Dermis microvascular lymphatic vessel endothelial cell (primary cell): ENCODE measurements at regions not wholly inside any gene's neighbourhood (a gene's known extent, or its start where the extent isn't known, plus 50 kb on each side); places are given as distances from the start of the nearest gene placed in this dataset.
A peak's percentile ranks its signal among the peaks of the same experiment; 100 is the strongest.
"Not testable (repeated sequence)": the region's sequence is repeated elsewhere in the genome, so short reads cannot be mapped to it uniquely, and the experiment has no call there.

Experiments used
- DNase-seq, 2 donors: peaks; one replicate each; pipeline versions ENCODE4 v3.0.0 to v3.0.0-alpha.2; 2010; ENCODE audit warnings: low read depth in 2 of 2

DNA sequence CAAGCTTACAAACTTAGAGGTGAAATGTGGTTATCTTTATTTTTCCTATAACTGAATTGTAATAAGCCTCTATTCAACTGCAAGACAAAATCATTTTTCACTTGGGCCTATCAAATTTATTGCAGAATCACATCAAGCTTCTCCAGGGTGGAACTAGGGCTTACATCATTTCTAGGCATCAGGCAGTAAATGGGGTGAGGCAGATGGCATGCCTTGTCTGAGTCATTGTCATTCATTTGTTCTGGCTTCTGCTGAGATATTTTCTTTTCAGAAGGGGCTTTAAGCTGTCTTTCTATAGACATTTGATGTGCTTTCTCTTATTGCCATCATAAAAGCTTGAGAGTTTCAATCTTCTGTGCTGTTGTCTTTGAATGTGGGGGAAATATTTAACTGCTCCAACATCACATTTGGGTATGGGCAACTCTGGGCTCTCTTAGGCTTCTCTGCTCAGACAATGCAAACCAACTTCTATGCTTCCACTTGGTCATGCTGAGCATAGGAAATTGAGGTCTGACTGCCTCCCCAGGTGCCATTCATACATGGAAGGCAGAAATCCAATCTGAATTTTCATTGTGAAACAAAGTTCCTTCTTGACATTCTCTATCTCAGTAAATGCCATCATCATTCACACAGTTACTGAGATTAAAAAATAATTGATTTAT lies 225.8 kb upstream of the GIMD1 start:
- DNase-seq: no peak

DNA sequence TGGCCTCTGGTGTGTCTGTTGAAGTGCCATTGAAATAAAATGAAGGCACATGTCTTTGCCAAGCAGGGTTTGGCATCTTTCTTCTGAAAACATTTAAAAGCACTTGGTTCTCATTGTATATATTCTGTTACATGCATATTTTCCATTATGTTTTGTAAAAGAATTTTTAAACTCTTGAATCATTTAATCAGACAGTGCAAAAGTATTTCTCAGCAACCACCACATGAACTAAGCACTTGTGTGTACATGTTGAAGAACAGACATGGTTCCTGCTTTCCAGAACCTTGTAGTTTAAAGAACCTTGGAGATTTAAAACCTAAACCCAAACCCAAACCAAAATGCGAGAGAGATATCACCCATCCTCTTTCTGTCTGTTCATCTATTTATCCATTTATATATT lies 220.3 kb upstream of the GIMD1 start:
- DNase-seq: no peak

DNA sequence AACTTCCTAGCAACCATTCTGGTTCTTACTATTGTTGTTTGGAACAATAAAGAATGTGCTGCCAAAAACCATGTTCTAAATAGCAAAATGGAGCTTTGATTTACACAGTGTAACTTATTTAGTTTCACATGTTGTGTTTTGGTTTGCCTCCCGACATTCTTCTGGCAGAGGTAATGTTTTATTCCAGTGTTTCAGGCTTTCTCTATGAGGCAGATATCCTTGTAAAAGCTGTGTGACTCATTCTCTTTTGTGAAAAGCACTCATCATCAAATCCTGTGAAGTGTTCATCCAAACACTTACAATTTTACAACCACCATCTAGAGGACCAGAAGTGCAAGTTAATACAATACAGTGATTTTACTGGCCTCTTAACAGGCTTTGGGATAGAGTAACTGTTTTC lies 219.0 kb upstream of the GIMD1 start:
- DNase-seq: peak in 1 of 2 donors; percentile 81

DNA sequence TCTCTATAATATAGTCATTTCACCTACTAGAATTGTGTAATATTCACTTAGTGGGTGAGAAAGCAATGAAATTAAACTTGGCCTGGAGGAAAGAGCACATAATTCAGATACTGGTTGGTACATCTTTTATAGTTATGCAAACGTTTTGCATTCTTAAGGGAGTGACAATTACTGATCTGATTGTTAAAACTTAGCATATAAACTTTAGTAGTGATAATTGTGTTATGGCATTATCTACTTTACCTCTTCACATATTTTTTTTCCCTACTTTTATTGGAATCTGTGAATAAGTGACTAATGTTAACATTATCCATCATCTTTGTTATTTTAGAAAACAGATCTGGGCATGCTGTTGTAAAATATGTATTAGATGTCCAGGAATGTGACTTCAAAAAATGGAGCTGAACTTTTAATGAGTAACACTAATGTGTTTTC lies 217.4 kb upstream of the GIMD1 start:
- no peak for DNase-seq

DNA sequence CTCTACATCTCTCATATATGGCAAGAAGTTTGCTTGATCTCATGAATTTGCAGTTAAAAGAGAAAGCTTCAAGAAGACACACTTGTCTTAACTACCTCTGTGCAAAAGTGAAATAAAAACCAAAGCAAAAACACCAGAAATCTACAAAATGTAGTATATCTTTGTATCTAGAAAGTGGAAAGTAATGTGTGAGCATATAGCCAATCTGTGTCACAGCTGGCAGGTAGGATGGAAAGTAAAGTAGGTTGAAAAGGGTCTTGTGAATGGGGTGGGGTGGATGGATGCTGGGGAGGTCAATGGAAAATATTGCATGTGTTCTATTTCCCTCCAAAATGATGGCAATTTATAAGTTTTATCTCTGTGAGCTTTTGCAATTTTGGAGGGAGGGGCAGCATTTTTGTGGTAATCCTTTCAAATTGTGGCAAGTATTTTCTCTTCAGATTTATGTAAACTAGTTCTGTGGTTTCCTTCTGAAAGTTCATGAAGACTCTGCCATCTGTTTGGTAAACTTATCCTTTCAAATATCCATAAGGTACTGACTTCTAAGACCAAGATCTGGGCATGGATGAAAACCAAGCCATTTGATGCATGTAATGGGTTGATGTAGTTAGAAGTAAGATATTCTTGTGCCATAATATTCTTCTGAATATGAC lies 215.9 kb upstream of the GIMD1 start:
- no peak for DNase-seq

DNA sequence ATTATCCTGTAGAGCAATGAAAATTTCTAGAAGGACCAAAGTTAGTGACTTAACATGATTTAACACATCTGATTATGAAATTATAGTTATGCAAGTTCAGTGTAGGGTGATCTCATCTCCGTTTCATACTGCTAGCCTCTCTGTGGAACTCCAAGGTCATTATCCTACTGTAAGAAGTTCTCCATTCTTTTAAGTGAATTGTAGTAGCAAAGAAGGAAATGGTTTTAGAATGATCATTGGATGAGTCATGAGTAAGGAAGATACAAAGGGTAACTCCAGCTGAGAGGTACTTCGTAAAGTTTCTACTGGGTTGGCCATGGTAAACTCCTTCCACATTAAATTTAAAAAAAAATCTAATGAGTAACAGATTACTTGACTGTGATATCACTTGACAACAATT lies 215.0 kb upstream of the GIMD1 start:
- peak in 1 of 2 donors; percentile 65 for DNase-seq

DNA sequence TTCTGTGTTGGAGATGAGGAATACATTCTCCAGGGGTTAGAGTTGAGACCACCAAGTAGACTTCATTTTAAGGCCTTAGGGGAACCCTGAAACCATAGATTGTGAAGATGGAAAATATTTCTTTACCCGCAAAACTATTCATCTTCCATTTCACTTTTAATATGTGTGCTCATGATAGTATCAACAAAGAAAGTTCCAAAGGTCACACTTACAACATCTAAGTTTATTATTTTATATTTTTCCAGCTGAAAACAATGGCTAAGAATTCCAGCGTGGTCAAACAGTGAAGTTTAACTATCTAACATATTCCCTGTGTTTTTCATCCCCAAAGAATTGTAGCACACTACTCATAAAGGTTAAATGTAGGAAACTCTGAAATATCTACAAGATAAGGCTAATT lies 214.5 kb upstream of the GIMD1 start:
- no peak for DNase-seq

DNA sequence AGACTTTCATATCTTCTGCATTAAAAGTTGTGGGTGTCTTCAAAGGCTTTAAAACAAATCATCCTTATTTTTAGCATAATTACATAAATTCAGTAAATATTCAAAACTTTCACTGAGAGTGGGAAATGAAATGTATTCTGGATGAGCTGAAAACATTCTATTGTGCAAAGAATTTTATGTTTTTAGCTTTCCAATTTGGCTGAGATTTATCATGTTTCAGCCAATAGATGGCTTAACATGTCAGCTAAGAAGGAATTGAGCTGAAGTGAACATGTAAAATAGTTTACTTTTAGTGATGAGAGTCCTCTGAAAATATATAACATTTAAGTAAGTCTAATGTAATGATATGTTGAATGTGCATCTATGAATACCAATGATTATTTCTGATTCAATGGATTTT lies 213.5 kb upstream of the GIMD1 start:
- no peak for DNase-seq

DNA sequence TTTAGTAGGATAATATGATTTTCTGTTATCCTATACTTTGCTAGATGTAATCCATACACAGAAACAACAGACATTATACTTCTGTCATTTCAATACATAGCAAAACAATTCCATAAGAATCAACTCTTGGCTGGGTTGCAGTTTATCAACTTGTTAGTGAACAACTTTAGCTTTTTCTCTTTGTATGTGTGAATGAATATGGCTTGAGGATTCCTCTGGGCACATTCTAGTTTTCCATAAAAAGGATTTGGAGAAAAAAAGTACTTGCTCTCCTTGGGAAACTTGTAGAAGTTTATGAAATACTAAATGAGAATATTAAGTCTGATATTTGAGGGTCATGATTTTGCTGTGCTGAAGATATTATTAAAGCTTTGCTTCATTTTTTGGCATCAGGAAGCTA lies 210.7 kb upstream of the GIMD1 start:
- DNase-seq: no peak

DNA sequence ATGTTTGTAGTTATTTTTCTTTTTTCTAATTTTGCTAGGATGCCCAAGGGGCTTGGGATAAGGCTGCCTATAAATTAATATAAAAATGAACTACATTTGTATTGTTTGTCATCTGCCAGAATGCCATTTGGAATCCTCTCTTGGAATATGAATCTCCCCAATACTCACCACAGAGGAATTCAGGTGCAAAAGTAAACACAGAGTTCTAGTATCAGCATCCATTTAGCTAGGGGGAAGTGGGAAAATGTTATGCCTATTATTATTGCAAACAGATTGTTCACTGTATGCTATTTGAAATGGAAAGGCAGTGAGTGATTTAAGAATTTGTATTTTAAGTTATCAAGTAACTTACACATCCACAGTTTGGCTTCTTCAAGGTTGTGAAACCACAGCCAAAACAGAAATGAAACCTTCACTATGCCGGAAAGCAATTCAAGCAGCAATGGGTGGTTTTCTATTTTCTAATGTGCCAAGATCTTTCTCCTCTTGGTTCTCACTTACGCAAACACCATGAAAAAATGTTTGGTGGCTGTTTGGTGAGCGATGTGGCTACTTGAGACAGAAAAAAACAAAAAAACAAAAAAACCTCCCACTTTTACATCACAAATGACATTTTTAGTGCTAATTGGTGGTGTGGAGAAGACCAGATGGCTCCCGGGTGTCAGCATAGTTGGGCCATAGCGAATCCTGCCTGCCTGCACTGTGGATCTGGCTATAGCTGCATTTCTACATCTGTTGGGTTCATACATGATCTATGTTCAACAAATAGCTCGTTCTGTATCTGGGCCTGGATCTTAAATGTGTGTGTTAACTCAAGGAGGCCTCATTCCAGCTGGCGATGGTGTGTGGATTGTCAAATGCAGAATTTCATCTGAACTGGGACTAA lies 200.8 kb upstream of the GIMD1 start:
- DNase-seq: no peak

DNA sequence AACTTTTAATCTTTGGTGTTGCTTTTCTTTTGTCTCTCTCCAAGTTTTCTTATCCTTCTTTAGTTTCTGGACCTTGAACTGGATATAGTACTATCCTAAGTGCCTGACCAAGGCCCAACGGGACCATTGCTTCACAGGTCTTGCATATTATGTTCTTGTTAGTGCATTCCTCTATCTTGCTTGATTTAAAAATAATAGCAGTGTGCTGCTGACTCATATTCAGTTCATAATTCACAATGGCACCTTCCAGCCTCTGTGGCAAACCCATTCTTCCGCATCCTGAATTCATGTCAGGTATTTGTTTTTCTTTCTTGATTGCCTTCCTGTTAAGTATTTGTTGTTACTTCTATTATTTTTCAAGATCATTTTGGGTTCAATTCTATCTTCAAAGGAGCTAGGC lies 197.1 kb upstream of the GIMD1 start:
- peak in 1 of 2 donors; percentile 71 for DNase-seq

DNA sequence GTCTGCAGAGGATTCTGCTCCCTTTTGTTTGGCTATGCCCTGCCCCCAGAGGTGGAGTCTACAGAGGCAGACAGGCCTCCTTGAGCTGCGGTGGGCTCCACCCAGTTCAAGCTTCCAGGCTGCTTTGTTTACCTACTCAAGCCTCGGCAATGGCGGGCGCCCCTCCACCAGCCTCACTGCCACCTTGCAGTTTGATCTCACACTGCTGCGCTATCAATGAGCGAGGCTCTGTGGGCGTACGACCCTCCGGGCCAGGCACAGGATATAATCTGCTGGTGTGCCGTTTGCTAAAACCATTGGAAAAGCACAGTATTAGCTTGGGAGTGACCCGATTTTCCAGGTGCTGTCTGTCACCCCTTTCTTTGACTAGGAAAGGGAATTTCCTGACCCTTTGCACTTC lies 195.1 kb upstream of the GIMD1 start:
- not testable (repeated sequence) for DNase-seq

DNA sequence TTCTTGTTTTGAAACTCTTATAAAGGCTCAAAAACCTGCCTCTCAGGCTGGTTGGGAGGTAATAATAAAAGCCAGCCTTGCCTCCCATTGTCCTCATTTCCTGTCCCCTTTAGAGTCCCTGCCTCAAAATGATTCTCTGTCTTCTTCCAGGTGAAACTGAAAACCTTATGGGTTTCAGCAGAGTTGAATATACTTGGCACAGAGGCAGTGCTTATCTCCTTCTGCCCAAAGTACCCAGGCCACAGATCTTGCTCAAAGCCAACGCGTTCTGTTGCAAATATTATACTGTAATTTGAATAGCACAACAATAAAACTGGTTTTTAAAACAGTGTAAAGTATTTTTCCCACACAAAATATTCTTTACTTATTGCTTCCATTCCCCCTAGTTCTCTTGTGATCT lies 183.1 kb upstream of the GIMD1 start:
- no peak for DNase-seq

DNA sequence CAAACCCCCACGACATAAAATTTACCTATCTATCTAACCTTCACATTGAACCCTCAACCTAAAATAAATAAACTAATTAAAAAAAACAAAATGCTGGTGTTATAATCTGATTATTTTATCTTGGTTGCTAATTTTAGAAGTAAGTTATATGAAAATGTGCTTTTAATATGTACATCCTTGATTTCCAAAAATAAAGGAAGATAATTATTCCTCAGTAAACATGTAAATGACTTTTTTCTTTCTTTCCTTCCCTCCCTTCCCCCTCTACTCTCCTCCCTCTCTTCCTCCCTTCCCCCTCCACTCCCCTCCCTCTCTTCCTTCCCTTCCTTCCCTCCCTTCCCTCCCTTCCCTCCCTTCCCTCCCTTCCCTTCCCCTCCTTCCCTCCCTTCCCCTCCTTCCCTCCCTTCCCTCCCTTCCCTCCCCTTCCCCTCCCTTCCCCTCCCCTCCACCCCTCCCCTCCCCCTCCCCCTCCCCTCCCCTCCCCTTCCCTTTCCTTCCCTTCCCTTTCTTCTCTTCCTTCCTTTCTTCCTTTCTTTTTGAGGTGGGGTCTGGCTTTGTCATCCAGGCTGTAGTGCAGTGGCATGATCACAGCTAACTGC lies 180.0 kb upstream of the GIMD1 start:
- DNase-seq: no peak

DNA sequence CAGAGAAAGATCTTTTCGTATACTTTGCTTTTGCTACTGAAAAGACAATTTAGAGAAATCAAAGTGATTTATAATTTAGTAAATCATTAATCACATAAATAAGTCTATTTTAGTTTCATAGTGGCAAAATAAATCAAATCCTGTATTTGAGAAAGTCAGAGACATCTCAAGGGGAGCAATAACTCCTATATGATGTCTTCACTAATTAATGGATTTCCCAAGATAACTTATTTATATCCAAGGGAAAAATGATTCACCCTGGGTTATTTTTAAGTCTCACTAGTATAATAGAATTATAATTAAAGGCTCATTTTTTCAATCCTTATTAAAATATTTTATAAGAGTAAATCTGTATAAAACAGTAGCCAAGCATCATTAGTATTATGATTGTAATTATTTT lies 177.8 kb upstream of the GIMD1 start:
- no peak for DNase-seq

DNA sequence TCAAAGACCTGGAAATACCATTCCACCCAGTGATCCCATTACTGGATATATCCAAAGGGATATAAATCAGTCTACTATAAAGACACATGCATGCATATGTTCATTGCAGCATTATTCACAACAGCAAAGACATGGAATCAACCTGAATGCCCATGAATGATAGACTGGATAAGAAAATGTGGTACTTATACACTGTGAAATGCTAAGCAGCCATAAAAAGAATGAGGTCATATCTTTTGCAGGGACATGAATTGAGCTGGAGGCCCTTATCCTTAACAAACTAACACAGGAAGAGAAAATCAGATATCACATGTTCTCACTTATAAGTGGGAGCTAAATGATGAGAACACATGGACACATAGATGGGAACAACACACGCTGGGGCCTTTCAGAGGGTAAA lies 174.0 kb upstream of the GIMD1 start:
- DNase-seq: not testable (repeated sequence)

DNA sequence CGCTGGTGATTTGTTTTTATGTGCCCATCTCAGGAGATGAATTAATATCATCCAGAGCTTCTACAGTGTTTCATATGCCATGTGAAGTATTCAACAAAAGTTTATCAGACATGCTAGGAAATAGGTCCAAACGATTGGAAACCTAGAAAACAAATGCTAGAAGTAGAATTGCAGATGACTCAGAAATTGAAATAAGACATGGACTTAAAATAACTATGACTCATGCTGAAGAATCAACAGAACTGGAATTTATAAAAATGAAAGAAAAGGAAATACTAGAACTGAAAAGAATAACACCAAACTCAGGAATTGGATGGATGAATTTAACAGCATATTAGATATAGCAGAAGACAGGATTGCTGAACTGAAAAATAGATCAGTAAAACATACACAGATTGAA lies 172.7 kb upstream of the GIMD1 start:
- peak in 1 of 2 donors; percentile 40 for DNase-seq

DNA sequence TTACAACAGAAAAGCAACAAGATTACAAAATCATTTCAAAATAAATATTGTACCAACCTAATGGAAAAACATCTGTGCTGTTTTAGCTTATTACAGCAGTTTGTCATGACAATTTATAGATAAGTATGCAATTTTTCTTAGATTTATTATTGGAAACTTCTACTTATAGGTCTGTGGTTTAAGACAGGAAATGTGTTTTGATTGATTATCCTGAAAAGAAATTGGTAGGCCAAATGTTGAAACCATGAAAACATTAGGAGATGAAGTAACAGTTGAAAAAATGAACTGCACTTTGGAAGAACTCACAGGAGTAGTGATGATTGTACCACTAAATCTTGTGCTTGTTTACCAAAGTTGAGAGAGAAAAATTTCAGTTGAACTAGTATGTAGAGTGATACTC lies 162.2 kb upstream of the GIMD1 start:
- no peak for DNase-seq

DNA sequence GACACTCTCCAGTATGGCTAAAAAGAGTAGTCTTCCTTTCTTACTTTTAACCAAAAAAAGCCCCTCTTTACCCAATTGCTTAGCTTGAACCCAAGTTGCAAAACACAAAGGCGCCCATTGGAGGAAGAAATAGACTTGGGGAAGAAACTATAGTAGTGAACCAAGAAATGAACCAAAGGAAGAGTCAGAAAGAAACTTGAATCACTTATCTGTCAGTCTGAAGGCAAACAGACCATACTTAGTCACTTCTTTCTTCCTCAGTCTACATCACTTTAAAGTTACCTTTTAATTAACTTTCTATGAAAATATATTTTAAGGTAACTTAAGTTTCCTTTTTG lies 161.4 kb upstream of the GIMD1 start:
- DNase-seq: no peak

DNA sequence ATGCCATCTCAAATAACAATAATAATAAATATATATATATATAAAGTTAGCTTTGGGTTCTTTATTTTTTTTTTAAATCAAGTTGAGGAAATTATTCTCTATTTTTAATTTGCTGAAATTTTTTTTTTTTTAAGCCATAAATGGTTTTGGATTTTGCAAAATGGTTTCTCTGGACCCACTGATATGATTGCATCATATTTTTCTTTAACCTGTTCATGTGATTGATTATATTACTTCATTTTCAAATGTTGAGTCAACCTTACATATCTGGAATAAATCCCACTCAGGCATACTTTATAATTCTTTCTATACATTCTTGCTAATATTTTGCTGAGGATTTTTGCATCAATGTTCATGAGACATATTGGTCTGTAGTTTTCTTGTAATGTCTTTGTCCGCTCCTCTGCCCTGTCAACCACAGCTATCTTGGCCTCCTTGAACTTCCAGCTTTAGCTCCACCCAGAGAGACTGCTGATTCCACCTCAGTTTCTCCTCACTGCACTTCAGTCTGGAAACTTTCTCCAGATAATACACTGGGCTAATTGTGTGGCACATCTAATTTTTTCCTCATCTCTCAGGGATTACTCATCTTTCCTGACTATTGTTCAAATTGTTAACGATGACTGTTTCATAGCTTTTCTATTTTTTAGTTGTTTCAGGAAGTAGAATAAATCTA lies 160.9 kb upstream of the GIMD1 start:
- peak; percentile 9 to 57 for DNase-seq

DNA sequence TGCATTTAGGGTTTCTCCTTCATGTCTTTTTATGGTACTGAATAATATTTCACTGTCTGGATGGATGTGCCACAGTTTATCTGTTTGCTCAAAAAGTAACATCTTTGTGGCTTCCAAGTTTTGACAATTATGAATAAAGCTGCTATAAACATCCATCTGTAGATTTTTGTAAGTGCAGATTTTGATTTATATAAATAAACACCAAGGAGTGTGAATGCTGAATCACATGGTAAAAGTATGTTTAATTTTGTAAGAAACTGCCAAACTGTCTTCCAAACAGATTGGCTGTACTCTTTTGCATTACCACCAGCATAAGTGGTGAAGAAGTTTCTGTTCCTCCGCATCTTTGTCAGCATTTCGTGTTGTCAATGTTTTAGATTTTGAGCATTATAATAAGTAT lies 158.7 kb upstream of the GIMD1 start:
- no peak for DNase-seq

DNA sequence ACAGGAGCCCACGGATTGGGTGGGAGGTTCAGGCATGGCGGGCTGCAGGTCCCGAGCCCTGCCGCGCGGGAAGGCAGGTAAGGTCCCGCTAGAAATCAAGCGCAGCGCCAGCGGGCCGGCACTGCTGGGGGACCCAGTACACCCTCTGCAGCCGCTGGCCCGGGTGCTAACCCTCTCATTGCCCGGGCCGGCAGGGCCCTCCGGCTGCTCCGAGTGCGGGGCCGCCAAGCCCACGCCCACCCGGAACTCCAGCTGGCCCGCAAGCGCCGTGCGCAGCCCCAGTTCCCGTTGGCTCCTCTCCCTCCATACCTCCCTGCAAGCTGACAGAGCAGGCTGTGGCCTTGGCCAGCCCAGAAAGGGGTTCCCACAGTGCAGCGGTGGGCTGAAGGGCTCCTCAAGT lies 156.8 kb upstream of the GIMD1 start:
- not testable (repeated sequence) for DNase-seq
